ENCODE measurements at regions not wholly inside any gene's neighbourhood (a gene's known extent, or its start where the extent isn't known, plus 50 kb on each side); places are given as distances from the start of the nearest gene placed in this dataset.

GRCh38 chr1:59236721-59237545, 60.0 kb upstream of the FGGY start:
- TF ChIP-seq CTCF (IDR thresholded peaks at IDR 0.05) (no peak), POLR2A (IDR thresholded peaks at IDR 0.05) (no peak)

Data from lower leg skin (tissue), 3 donors.